ENCODE measurements at regions not wholly inside any gene's neighbourhood (a gene's known extent, or its start where the extent isn't known, plus 50 kb on each side); places are given as distances from the start of the nearest gene placed in this dataset.

DNA sequence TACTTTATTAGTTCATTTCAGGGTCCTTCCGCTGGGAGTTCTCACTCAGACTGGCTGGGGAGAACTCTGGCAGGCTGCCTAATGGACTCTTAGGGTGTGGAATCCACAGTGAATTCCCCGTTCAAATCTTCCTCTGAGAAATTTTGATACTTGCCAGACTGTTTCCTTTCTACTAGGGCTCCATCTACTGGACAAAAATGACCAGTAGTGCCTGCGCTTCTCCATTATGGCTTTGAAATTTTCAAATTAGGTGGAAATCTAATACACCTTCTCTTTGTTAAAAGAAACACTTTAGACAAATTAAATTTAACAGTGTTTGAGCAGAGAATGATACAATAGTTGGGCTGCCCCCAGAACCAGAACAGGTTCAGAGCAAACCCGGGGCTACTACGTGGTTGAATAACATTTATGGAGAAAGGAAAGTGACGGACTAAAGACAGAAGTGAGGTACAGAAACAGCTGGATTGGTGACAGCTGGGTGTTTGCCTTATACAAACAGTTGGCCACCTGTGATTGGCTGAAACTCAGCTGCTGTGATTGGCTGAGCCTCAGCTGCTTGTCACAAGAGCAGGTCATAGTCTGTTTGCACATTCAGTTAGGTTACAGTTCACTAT is 52.9 kb upstream of the FDX1 start:
- no peaks in the 10 kb centered on the region for H3K27me3 ChIP-seq
- peak overlapping the region; percentile 5 to 45 (median 28) for H3K4me3 ChIP-seq
- no peaks in the 10 kb centered on the region for H3K9me3 ChIP-seq
- no peaks in the 10 kb centered on the region for H3K36me3 ChIP-seq
- intact Hi-C loops (cut with DNase I): loop anchor here (5.0 kb wide), 1 partner anchor 430 kb away; no protein-coding TSS in a partner anchor
- DNase-seq: no peak
- 15 to 18% methylated on average over 6 of the region's 6 CpGs for WGBS, 2 donors
- no peak for TF ChIP-seq POLR2A (IDR thresholded peaks at IDR 0.05)
- TF ChIP-seq, protein P1, sequence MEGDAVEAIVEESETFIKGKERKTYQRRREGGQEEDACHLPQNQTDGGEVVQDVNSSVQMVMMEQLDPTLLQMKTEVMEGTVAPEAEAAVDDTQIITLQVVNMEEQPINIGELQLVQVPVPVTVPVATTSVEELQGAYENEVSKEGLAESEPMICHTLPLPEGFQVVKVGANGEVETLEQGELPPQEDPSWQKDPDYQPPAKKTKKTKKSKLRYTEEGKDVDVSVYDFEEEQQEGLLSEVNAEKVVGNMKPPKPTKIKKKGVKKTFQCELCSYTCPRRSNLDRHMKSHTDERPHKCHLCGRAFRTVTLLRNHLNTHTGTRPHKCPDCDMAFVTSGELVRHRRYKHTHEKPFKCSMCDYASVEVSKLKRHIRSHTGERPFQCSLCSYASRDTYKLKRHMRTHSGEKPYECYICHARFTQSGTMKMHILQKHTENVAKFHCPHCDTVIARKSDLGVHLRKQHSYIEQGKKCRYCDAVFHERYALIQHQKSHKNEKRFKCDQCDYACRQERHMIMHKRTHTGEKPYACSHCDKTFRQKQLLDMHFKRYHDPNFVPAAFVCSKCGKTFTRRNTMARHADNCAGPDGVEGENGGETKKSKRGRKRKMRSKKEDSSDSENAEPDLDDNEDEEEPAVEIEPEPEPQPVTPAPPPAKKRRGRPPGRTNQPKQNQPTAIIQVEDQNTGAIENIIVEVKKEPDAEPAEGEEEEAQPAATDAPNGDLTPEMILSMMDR (IDR thresholded peaks at IDR 0.05): peak; percentile 65 to 76 (median 75)
- H3K27ac ChIP-seq: peak overlapping the region in 2 of 4 donors; percentile 49 to 59
- peaks cover 0 to 21% (median 13%) of the 10 kb centered on the region in 3 donors for H3K4me1 ChIP-seq

DNA sequence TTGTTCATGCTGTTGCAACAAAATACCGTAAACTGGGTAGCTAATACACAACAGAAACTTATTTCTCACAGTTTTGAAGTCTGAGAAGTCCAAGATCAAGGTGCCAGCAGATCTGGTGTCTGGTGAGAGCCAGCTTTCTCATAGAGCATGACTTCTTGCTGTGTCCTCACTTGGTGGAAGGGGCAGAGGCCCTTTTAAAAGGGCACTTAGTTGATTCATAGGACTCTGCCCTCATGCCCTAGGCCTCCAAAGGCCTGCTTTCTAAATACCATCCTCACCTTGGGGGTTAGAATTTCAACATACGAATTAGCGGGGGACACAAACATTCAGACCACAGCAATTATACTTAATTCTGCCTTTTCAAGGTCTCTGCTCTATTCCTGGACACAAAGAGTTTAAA is 52.3 kb upstream of the FDX1 start:
- intact Hi-C loops (cut with DNase I): loop anchor here (5.0 kb wide), 1 partner anchor 430 kb away; no protein-coding TSS in a partner anchor
- no peaks in the 10 kb centered on the region for H3K9me3 ChIP-seq
- no peaks in the 10 kb centered on the region for H3K36me3 ChIP-seq
- peaks cover 0 to 21% (median 13%) of the 10 kb centered on the region in 3 donors for H3K4me1 ChIP-seq
- H3K27me3 ChIP-seq: no peaks in the 10 kb centered on the region
- no peak overlapping the region for H3K27ac ChIP-seq
- H3K4me3 ChIP-seq: no peak overlapping the region
- DNase-seq: no peak
- TF ChIP-seq, protein P1 (IDR thresholded peaks at IDR 0.05): no peak
- no peak for TF ChIP-seq POLR2A (IDR thresholded peaks at IDR 0.05)
- WGBS, 2 donors: 88 to 97% methylated on average over 3 of the region's 3 CpGs

DNA sequence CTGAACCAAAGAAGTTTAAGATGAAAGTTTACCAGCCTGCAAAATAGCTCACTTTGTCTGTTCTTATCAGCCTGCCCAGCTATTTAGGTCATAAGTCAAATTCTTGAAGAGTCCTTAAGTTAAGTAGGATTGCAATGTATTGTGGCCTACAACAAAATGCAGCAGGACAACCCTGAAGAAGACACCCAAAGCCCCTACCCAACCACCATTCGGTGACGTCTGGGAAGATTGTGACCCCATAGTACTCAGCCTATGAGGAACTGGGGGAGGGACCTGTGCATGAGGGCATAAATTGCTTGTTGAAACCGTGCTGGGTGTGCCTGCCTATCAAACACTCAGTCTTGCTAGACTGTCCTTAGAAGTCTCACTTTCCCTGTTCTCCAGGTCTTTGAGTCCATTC is 50.5 kb upstream of the FDX1 start:
- intact Hi-C loops (cut with DNase I): loop anchor here (5.0 kb wide), 1 partner anchor 432 kb away; no protein-coding TSS in a partner anchor
- DNase-seq: no peak
- H3K36me3 ChIP-seq: no peaks in the 10 kb centered on the region
- 71 to 78% methylated on average over 3 of the region's 3 CpGs for WGBS, 2 donors
- H3K4me1 ChIP-seq: peaks cover 0 to 14% (median 8%) of the 10 kb centered on the region in 3 donors
- H3K9me3 ChIP-seq: no peaks in the 10 kb centered on the region
- H3K27me3 ChIP-seq: no peaks in the 10 kb centered on the region
- no peak overlapping the region for H3K27ac ChIP-seq
- no peak overlapping the region for H3K4me3 ChIP-seq
- TF ChIP-seq, protein P1 (IDR thresholded peaks at IDR 0.05): no peak
- TF ChIP-seq POLR2A (IDR thresholded peaks at IDR 0.05): no peak

DNA sequence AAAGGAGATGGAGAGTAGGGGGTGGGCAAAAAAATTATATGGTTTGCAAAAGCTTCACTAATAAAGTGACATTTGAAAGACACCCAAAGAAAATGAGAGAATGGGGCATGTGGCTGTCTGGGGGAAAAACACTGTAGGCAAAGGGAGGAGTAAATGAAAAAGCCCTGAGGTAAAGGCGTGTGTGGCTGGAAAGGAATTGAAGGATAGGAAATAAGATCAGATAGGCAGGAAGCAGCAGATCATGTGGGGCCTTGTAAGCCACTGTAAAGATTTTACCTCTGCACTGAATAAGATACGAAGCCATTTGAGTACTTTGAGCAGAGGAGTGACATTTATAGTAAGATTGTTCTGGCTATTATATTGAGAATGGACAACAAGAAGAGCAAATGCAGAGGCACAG is 49.8 kb upstream of the FDX1 start:
- DNase-seq: no peak
- TF ChIP-seq, protein P1 (IDR thresholded peaks at IDR 0.05): no peak
- no peak for TF ChIP-seq POLR2A (IDR thresholded peaks at IDR 0.05)

More for the DNA sequence above, 49.8 kb upstream of the FDX1 start:
- Histone ChIP-seq H3K27me3 (no peaks in the 10 kb centered on the region), H3K27ac (no peak overlapping the region), H3K4me1 (peaks cover 0 to 14% (median 8%) of the 10 kb centered on the region in 3 donors), H3K4me3 (no peak overlapping the region), H3K36me3 (no peaks in the 10 kb centered on the region), H3K9me3 (no peaks in the 10 kb centered on the region)
- intact Hi-C loops (cut with DNase I): loop anchor here (5.0 kb wide), 1 partner anchor 433 kb away; no protein-coding TSS in a partner anchor
- WGBS, 2 donors: 79 to 87% methylated on average over 2 of the region's 2 CpGs
